CD8-positive, alpha-beta memory T cell (primary cell): ENCODE measurements at regions not wholly inside any gene's neighbourhood (a gene's known extent, or its start where the extent isn't known, plus 50 kb on each side); places are given as distances from the start of the nearest gene placed in this dataset.

ENCODE experiments used
- CTCF ChIA-PET: fragments of 350-600 bp; sonication (Branson Sonifier 250); formaldehyde crosslinking; loops from one replicate; lab custom pipeline; 2021; ENCODE audit warnings: antibody characterized with exemption; lab: Charles Lee
- POLR2A ChIA-PET: fragments of 350-600 bp; sonication (Branson Sonifier 250); formaldehyde crosslinking; loops from one replicate; lab custom pipeline; 2021; ENCODE audit warnings: antibody characterized with exemption; lab: Charles Lee
- DNase-seq, 5 donors: peaks; one replicate each; pipeline versions ENCODE4 v3.0.0 to v3.0.0-alpha.2; 2020 to 2022; ENCODE audit warnings: mixed read lengths in 1 of 5
- H3K27ac ChIP-seq: one replicate; pipeline ENCODE4 v1.7.0; 2013; ENCODE audit warnings: low read depth, mild to moderate bottlenecking, low read length, moderate library complexity
- H3K27me3 ChIP-seq: 2 replicates; pipeline ENCODE4 v1.7.0; 2013; ENCODE audit warnings: low read length, mild to moderate bottlenecking; ENCODE audit not compliant: insufficient read depth, poor library complexity, severe bottlenecking
- H3K36me3 ChIP-seq: 2 replicates; pipeline ENCODE4 v1.7.0; 2013; ENCODE audit warnings: mild to moderate bottlenecking, low read length, moderate library complexity; ENCODE audit not compliant: insufficient read depth
- H3K4me1 ChIP-seq: 2 replicates; pipeline ENCODE4 v1.7.0; 2013; ENCODE audit warnings: mild to moderate bottlenecking, low read length, moderate library complexity; ENCODE audit not compliant: insufficient read depth
- H3K4me3 ChIP-seq: 2 replicates; pipeline ENCODE4 v1.7.0; 2013; ENCODE audit warnings: mild to moderate bottlenecking, low read length
- H3K9me3 ChIP-seq: 2 replicates; pipeline ENCODE4 v1.7.0; 2013; ENCODE audit warnings: mild to moderate bottlenecking, low read length
- H3K27ac Mint-ChIP-seq, 8 donors: one replicate each; pipeline ENCODE4 v1.8.0; 2020 to 2021; ENCODE audit warnings: mixed read lengths in 8 of 8, mild to moderate bottlenecking in 6 of 8, inconsistent platforms in 3 of 8, moderate library complexity in 3 of 8
- H3K27me3 Mint-ChIP-seq, 2 donors: one replicate each; pipeline ENCODE4 v1.8.0; 2020 to 2021; ENCODE audit warnings: mixed read lengths in 2 of 2, mild to moderate bottlenecking in 1 of 2, moderate library complexity in 1 of 2
- H3K36me3 Mint-ChIP-seq, 3 donors: one replicate each; pipeline ENCODE4 v1.8.0; 2020 to 2021; ENCODE audit warnings: mixed read lengths in 3 of 3, inconsistent platforms in 1 of 3, mild to moderate bottlenecking in 1 of 3
- H3K4me1 Mint-ChIP-seq, 3 donors: one replicate each; pipeline ENCODE4 v1.8.0; 2020 to 2021; ENCODE audit warnings: mixed read lengths in 3 of 3, inconsistent platforms in 1 of 3, mild to moderate bottlenecking in 1 of 3
- H3K4me3 Mint-ChIP-seq, 7 donors: one replicate each; pipeline ENCODE4 v1.8.0; 2020 to 2021; ENCODE audit warnings: mixed read lengths in 7 of 7, mild to moderate bottlenecking in 6 of 7, moderate library complexity in 4 of 7, inconsistent platforms in 2 of 7
- H3K9me3 Mint-ChIP-seq, 5 donors: one replicate each; pipeline ENCODE4 v1.8.0; 2020 to 2022; ENCODE audit warnings: mixed read lengths in 5 of 5, mild to moderate bottlenecking in 3 of 5, moderate library complexity in 2 of 5, inconsistent platforms in 1 of 5

GRCh38 chr13:90531744-90532143 is 815.7 kb upstream of the MIR17HG start:
- no peak overlapping the region for H3K27ac ChIP-seq
- H3K4me3 Mint-ChIP-seq, result no peak overlapping the region
- H3K4me1 Mint-ChIP-seq, result no peaks in the 10 kb centered on the region
- CTCF ChIA-PET, result no interaction called here
- no peaks in the 10 kb centered on the region for H3K27me3 ChIP-seq
- no peak overlapping the region for H3K4me3 ChIP-seq
- H3K9me3 ChIP-seq, result no peaks in the 10 kb centered on the region
- H3K36me3 ChIP-seq, result no peaks in the 10 kb centered on the region
- H3K27me3 Mint-ChIP-seq, result no peaks in the 10 kb centered on the region
- POLR2A ChIA-PET, result no interaction called here
- DNase-seq, result no peak
- H3K9me3 Mint-ChIP-seq, result peaks cover 2 to 11% (median 5%) of the 10 kb centered on the region in 5 donors
- H3K4me1 ChIP-seq, result no peaks in the 10 kb centered on the region
- no peaks in the 10 kb centered on the region for H3K36me3 Mint-ChIP-seq
- no peak overlapping the region for H3K27ac Mint-ChIP-seq

- Histone ChIP-seq H3K4me3 (no peak overlapping the region), H3K27ac (no peak overlapping the region), H3K4me1 (no peaks in the 10 kb centered on the region), H3K36me3 (no peaks in the 10 kb centered on the region), H3K27me3 (no peaks in the 10 kb centered on the region), H3K9me3 (no peaks in the 10 kb centered on the region)
- no peak for DNase-seq
- ChIA-PET CTCF (no interaction called here), POLR2A (no interaction called here)
- H3K4me3 Mint-ChIP-seq, result no peak overlapping the region
- no peaks in the 10 kb centered on the region for H3K27me3 Mint-ChIP-seq
- no peaks in the 10 kb centered on the region for H3K4me1 Mint-ChIP-seq
- H3K9me3 Mint-ChIP-seq, result peaks cover 2 to 11% (median 5%) of the 10 kb centered on the region in 5 donors
- H3K36me3 Mint-ChIP-seq, result no peaks in the 10 kb centered on the region
- H3K27ac Mint-ChIP-seq, result no peak overlapping the region
Observed at GRCh38 chr13:90532861-90533492, 814.5 kb upstream of the MIR17HG start.

GRCh38 chr13:90533866-90534265 is 813.6 kb upstream of the MIR17HG start:
- DNase-seq, result no peak
- H3K4me1 ChIP-seq, result no peaks in the 10 kb centered on the region
- H3K36me3 Mint-ChIP-seq, result no peaks in the 10 kb centered on the region
- no peak overlapping the region for H3K27ac Mint-ChIP-seq
- no peak overlapping the region for H3K4me3 ChIP-seq
- POLR2A ChIA-PET, result no interaction called here
- no peaks in the 10 kb centered on the region for H3K27me3 Mint-ChIP-seq
- no peak overlapping the region for H3K4me3 Mint-ChIP-seq
- CTCF ChIA-PET, result no interaction called here
- no peaks in the 10 kb centered on the region for H3K36me3 ChIP-seq
- no peaks in the 10 kb centered on the region for H3K27me3 ChIP-seq
- H3K9me3 ChIP-seq, result no peaks in the 10 kb centered on the region
- peaks cover 3 to 20% (median 6%) of the 10 kb centered on the region in 5 donors for H3K9me3 Mint-ChIP-seq
- H3K27ac ChIP-seq, result no peak overlapping the region
- no peaks in the 10 kb centered on the region for H3K4me1 Mint-ChIP-seq

- Mint-ChIP-seq H3K9me3 (peaks cover 3 to 26% (median 10%) of the 10 kb centered on the region in 5 donors), H3K27ac (no peak overlapping the region), H3K4me3 (no peak overlapping the region), H3K4me1 (no peaks in the 10 kb centered on the region), H3K36me3 (no peaks in the 10 kb centered on the region), H3K27me3 (no peaks in the 10 kb centered on the region)
- no peak overlapping the region for H3K4me3 ChIP-seq
- H3K9me3 ChIP-seq, result no peaks in the 10 kb centered on the region
- H3K36me3 ChIP-seq, result no peaks in the 10 kb centered on the region
- DNase-seq, result no peak
- no peaks in the 10 kb centered on the region for H3K27me3 ChIP-seq
- ChIA-PET CTCF (no interaction called here), POLR2A (no interaction called here)
- no peaks in the 10 kb centered on the region for H3K4me1 ChIP-seq
- H3K27ac ChIP-seq, result no peak overlapping the region
Observed at GRCh38 chr13:90534617-90535370, 812.7 kb upstream of the MIR17HG start.

- H3K36me3 Mint-ChIP-seq, result no peaks in the 10 kb centered on the region
- H3K4me1 Mint-ChIP-seq, result no peaks in the 10 kb centered on the region
- Histone ChIP-seq H3K4me3 (no peak overlapping the region), H3K27ac (no peak overlapping the region), H3K4me1 (no peaks in the 10 kb centered on the region), H3K9me3 (no peaks in the 10 kb centered on the region), H3K36me3 (no peaks in the 10 kb centered on the region), H3K27me3 (no peaks in the 10 kb centered on the region)
- POLR2A ChIA-PET, result no interaction called here
- CTCF ChIA-PET, result no interaction called here
- no peaks in the 10 kb centered on the region for H3K27me3 Mint-ChIP-seq
- no peak overlapping the region for H3K4me3 Mint-ChIP-seq
- no peak overlapping the region for H3K27ac Mint-ChIP-seq
- H3K9me3 Mint-ChIP-seq, result peaks cover 3 to 29% (median 13%) of the 10 kb centered on the region in 5 donors
- DNase-seq, result no peak
Observed at GRCh38 chr13:90535421-90535820, 812.1 kb upstream of the MIR17HG start.

GRCh38 chr13:90538063-90538462 is 809.4 kb upstream of the MIR17HG start:
- H3K9me3 Mint-ChIP-seq, result peaks cover 1 to 36% (median 10%) of the 10 kb centered on the region in 5 donors
- H3K27me3 ChIP-seq, result no peaks in the 10 kb centered on the region
- ChIA-PET POLR2A (no interaction called here), CTCF (no interaction called here)
- no peak overlapping the region for H3K4me3 ChIP-seq
- H3K4me1 ChIP-seq, result no peaks in the 10 kb centered on the region
- no peak overlapping the region for H3K27ac Mint-ChIP-seq
- no peaks in the 10 kb centered on the region for H3K27me3 Mint-ChIP-seq
- H3K36me3 ChIP-seq, result no peaks in the 10 kb centered on the region
- H3K27ac ChIP-seq, result no peak overlapping the region
- no peak for DNase-seq
- H3K4me1 Mint-ChIP-seq, result no peaks in the 10 kb centered on the region
- no peaks in the 10 kb centered on the region for H3K36me3 Mint-ChIP-seq
- H3K9me3 ChIP-seq, result no peaks in the 10 kb centered on the region
- H3K4me3 Mint-ChIP-seq, result no peak overlapping the region

GRCh38 chr13:90541346-90541745 is 806.1 kb upstream of the MIR17HG start:
- peaks cover 0 to 2% of the 10 kb centered on the region in 2 donors for H3K27me3 Mint-ChIP-seq
- H3K27ac Mint-ChIP-seq, result no peak overlapping the region
- Histone ChIP-seq H3K4me3 (no peak overlapping the region), H3K9me3 (no peaks in the 10 kb centered on the region), H3K27me3 (no peaks in the 10 kb centered on the region), H3K36me3 (no peaks in the 10 kb centered on the region), H3K4me1 (no peaks in the 10 kb centered on the region), H3K27ac (no peak overlapping the region)
- H3K4me3 Mint-ChIP-seq, result no peak overlapping the region
- no peak for DNase-seq
- ChIA-PET CTCF (no interaction called here), POLR2A (no interaction called here)
- no peaks in the 10 kb centered on the region for H3K36me3 Mint-ChIP-seq
- H3K4me1 Mint-ChIP-seq, result no peaks in the 10 kb centered on the region
- H3K9me3 Mint-ChIP-seq, result peaks cover under 1 to 31% (median 12%) of the 10 kb centered on the region in 5 donors

GRCh38 chr13:90542959-90543505 is 804.5 kb upstream of the MIR17HG start:
- Histone ChIP-seq H3K9me3 (peaks cover 3% of the 10 kb centered on the region), H3K4me1 (no peaks in the 10 kb centered on the region), H3K27me3 (no peaks in the 10 kb centered on the region), H3K27ac (no peak overlapping the region), H3K4me3 (no peak overlapping the region), H3K36me3 (no peaks in the 10 kb centered on the region)
- H3K9me3 Mint-ChIP-seq, result peaks cover 4 to 35% (median 16%) of the 10 kb centered on the region in 5 donors
- H3K27ac Mint-ChIP-seq, result no peak overlapping the region
- ChIA-PET POLR2A (no interaction called here), CTCF (no interaction called here)
- H3K4me1 Mint-ChIP-seq, result no peaks in the 10 kb centered on the region
- H3K27me3 Mint-ChIP-seq, result peaks cover 0 to 2% of the 10 kb centered on the region in 2 donors
- H3K36me3 Mint-ChIP-seq, result no peaks in the 10 kb centered on the region
- H3K4me3 Mint-ChIP-seq, result no peak overlapping the region
- no peak for DNase-seq
